ENCODE measurements at regions not wholly inside any gene's neighbourhood (a gene's known extent, or its start where the extent isn't known, plus 50 kb on each side); places are given as distances from the start of the nearest gene placed in this dataset.

DNA sequence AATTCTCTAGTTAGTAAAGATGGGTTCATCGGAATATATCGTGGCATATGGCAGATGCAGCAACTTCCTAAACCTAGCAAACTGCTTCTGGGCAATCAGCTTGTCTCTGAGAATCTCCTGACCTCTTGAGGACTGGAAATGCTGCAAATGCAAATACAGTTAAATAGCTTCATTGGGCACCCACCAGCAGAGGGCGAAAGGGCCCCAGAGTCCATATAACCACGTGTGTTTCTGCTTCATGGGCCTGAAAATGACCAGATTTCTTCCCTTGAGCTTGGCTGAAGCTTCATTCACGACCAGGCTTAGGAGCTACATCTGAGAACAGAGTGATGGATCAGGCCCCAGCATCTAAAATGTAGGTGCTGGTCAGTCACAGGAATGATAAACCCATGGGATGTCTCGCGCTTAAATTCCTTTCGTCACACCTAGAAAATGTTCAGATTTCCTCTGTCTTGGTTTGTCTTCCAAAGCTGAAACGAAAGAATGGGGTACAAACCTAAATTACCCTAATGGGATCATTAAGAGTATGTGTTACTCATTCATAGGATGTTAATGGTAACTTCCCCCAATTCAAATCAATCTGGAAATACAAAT lies 1482.5 kb upstream of the TMEM132C start:
- intact Hi-C loops (cut with DNase I) = no loop called here

GRCh38 chr12:126789963-126790362 lies 1477.0 kb upstream of the TMEM132C start:
- DNase-seq (ENCODE audit: low spot score) = no peak
- intact Hi-C loops (cut with DNase I) = no loop called here

More for the DNA sequence above, 1482.5 kb upstream of the TMEM132C start:
- DNase-seq (ENCODE audit: low spot score) (no peak), ATAC-seq (no peak)

DNA sequence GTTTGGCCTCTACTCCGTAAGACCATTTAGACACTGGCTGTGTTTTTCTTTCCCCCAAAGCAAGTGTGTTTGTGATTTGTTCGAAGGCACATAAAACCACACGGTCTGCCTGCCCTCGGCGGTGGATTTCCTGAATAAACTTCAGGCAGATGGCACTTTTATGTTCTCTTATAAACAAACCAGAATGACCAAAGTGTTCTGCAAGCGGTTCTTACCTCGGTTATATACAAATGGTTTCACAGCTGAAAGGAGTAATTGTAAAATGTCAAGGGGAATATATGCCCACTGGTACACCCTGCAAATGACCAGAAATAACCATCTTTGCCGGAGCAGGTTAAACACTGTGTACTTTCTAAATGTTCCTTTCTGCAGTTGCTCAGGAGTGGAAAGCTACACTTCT lies 1475.8 kb upstream of the TMEM132C start:
- no peak for DNase-seq (ENCODE audit: low spot score)
- no peak for ATAC-seq
- intact Hi-C loops (cut with DNase I) = no loop called here

More at GRCh38 chr12:126789963-126790362, 1477.0 kb upstream of the TMEM132C start:
- no peak for ATAC-seq

- intact Hi-C loops (cut with DNase I) = no loop called here
- ATAC-seq = no peak
- DNase-seq (ENCODE audit: low spot score) = no peak
Observed at GRCh38 chr12:126792411-126792810, 1474.6 kb upstream of the TMEM132C start.

- no peak for ATAC-seq
- no peak for DNase-seq (ENCODE audit: low spot score)
Observed at GRCh38 chr12:126797525-126797924, 1469.4 kb upstream of the TMEM132C start.

DNA sequence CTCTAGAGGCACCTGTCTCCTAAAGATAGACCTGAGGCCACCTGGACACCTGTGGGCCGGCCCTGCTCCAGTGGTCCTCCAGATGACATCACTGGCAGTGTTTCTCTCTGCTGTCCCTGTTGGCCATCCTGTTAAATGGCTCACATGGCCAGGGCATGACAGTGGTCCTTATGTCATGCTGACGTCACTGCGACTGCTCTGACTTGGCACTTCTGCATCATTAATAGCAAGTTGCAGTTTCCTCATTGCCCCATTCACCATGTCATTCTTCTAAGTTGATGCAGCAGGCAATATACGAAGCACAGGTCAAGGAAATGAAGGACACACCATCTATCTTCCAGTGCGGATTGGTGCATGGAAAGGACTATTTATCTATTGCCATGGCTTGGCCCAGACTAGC lies 1468.5 kb upstream of the TMEM132C start:
- ATAC-seq = no peak
- intact Hi-C loops (cut with DNase I) = no loop called here

More at GRCh38 chr12:126797525-126797924, 1469.4 kb upstream of the TMEM132C start:
- intact Hi-C loops (cut with DNase I) = no loop called here

DNA sequence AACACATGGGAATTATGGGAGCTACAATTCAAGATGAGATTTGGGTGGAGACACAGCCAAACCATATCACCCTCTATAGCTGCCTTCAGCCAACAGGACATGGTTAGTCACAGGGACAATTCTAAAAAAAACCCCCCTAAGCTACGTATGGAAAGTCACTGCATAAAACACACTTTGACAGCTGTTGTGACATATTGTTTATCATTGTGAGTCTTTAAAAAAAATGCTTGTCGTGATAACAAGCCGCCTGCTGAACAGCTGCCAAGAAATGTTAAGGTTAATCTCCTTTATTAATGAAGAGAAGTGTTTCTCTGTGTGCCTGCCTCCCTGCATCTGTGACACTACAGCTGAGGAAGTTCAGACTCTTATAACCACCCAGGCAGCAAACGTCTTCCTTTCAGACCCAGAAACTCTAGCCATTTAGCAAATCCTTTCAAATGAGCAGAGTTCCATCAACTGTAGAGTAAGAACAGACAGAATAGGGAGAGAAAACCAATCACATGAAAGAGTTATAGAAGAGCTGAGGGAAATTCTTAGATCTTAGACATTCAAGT lies 1459.6 kb upstream of the TMEM132C start:
- intact Hi-C loops (cut with DNase I) = no loop called here
- DNase-seq (ENCODE audit: low spot score) (no peak), ATAC-seq (no peak)

More for the DNA sequence above, 1468.5 kb upstream of the TMEM132C start:
- no peak for DNase-seq (ENCODE audit: low spot score)

DNA sequence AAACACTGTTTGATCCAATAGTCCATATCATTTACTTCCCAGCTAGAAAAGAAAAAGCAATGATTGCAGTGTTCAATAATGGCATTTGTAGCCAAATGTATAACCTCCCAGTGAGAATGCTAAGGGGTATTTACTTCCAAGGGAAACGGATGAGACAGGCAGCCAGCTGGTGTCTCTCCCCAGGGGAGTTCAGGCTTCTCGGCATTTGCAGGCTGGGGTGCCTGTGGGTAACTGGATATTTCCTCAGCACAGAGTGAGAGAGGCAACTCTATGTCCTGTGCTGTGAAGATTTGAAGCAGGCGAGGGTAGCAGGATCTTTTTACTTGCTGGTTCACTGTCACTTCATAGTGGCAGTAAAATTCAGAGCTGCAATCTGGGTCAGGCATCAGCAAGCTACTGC lies 1455.6 kb upstream of the TMEM132C start:
- ATAC-seq (no peak), DNase-seq (ENCODE audit: low spot score) (no peak)
- intact Hi-C loops (cut with DNase I) = no loop called here

DNA sequence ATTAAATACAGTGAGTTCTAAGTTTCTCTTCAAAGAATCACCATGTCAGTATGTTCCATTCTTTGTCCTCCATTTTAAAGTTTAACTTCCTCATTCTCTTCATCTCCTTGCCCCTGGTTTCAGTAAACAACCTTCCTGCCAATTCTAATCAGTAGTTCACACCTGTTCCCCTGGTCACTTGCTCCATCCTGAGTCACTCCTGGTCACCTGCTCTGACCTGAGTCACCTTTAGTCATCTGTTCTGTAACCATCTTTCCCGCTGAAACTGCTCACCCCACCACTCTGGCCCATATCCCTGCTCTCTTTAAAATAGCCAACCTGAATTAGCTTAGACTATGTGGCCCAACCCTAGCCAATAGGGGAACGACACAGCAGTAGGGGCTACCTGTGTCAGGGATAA lies 1447.4 kb upstream of the TMEM132C start:
- DNase-seq (ENCODE audit: low spot score) (no peak), ATAC-seq (no peak)
- intact Hi-C loops (cut with DNase I) = no loop called here

DNA sequence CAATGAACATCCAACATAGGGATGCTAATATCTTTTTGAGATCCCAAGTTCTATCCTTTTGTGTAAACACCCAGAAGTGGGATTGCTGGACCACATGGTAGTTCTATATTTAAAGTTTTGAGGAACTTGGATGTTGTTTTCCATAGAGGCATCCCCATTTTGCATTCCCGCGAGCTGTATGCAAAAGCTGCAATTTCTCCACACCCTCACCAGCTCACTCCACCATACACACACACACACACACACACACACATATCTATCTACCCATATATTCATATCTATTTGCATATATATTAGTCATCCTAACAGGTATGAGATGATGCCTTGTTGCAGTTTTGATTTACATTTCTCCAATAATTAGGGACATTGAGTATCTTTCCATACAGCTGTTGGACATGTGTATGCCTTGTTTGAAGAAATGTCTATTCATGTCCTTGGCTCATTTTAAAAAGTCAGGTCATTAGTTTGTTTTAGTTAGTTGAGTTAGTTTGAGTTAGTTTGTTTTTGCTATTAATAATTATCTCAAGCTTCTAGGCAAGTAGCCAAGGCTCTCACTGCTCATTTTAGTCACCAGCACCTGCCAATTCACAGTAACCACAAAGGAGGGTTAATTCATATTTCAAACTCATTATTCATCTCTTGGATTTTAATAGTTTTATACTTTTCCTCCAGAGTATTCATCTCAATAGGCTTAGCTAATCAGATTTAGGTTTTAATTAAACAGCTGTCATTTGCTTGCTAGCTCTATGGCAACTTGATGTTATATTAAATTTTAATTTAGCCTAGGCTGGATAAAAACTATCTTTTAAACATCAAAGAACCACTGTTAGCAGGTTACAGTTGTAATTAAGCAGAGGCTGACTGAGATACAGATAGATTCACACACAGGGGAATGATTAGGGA lies 1435.9 kb upstream of the TMEM132C start:
- DNase-seq (ENCODE audit: low spot score) = no peak
- intact Hi-C loops (cut with DNase I) = no loop called here
- no peak for ATAC-seq

- ATAC-seq (no peak), DNase-seq (ENCODE audit: low spot score) (no peak)
- intact Hi-C loops (cut with DNase I) = no loop called here
Observed at GRCh38 chr12:126837697-126838096, 1429.3 kb upstream of the TMEM132C start.

DNA sequence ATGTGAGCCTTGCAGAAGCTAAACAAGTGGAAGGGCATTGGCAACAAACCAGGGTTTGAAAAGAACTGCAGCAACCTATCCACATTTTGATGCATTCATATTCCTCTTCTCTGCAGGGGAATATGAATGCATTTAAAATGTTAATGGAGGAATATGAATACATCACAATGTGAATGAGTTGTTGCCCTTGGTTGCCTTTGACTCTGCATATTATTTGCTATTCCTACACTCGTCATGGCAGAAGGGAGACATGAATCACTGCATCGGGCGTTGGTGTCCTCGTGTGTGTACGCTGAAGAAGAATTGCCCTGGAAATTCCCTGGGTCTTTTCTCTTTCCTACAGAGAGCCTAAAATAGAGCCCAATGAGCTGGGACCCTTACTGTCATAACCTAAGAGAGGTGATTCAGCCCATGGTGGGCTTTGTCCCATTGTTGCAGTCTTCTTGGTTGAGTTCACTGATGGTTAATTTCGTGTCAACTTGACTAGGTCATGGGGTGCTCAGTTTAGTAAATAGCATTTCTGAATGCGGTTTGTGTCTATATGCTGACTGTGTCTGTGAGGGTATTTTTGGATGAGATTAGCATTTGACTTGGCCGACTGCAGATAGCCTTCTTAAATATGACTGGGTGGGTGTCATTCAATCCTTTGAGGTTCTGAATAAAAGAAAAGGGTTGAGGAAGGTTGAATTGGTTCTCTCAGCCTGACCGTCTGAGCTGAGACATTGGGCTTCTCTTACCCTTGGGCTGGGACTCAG lies 1422.9 kb upstream of the TMEM132C start:
- intact Hi-C loops (cut with DNase I) = no loop called here
- DNase-seq (ENCODE audit: low spot score) = no peak
- no peak for ATAC-seq

DNA sequence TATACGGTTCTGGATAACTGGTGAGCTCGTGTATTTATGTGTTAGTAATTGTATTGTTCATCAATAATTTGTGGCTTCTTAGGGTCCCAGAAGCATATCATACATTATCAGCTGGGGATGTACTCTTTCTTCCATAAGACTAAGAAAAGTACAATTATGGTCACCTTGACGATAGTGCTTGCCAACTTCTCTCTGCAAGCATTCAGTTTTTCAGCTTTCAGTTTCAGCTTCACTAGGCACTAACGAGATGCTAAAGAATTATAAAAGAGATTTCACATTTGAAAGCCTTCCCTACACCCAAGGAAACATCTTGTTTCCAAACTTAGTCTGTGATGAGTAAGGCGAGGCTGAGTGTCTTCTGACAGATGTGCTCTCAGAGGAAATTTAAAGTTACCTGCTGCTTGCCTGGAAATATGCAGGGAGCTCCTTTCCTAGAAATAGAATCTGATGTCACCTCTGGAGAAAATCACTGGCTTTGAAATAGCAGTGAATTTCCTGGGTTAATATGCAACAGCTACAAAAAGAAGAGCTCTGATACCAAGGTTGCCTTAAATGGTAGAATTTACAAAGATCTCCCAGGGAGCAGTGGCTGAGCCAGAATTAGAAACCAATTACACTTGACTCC lies 1419.9 kb upstream of the TMEM132C start:
- no peak for DNase-seq (ENCODE audit: low spot score)
- intact Hi-C loops (cut with DNase I) = no loop called here
- ATAC-seq = no peak

DNA sequence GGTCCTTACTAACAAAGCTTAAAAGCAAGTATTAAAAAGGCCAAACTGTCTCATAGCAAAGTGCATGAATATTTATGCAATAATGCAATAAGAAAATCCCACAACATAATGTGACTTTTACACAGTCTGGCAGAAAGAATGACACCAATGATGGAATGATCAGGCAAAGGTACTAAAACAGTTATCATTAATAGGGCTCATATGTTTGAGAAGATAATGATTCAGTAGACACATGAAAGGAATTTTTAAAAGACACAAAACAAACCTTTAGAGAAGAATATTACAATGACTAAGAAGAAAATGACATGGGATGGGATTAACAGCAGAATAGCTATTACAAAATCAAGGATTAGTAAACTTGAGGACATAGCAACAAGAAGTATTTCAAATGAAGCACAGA lies 1411.2 kb upstream of the TMEM132C start:
- DNase-seq (ENCODE audit: low spot score) (no peak), ATAC-seq (no peak)
- intact Hi-C loops (cut with DNase I) = no loop called here

DNA sequence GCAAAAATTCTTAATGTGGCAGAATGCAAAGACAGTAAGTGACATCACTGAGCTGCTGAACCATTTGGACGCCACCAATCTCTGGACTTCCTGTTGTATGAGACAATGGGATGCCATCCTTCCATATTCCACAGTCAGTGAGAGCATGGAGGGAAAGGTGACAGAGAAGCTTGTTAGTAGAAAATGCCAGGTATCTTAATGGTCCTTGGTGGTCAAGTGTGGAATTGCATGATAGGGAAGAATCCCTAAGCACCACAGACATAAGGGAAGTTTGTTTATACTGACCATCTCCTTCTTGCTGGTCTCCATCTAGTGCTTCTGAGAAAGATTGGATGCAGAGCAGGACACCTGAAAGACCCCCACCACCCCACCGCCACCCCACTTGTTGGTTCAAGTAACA lies 1410.0 kb upstream of the TMEM132C start:
- intact Hi-C loops (cut with DNase I) = no loop called here
- ATAC-seq (no peak), DNase-seq (ENCODE audit: low spot score) (no peak)

GRCh38 chr12:126858560-126858959 lies 1408.4 kb upstream of the TMEM132C start:
- intact Hi-C loops (cut with DNase I) = no loop called here
- DNase-seq (ENCODE audit: low spot score) = no peak
- no peak for ATAC-seq

GRCh38 chr12:126860210-126860609 lies 1406.8 kb upstream of the TMEM132C start:
- intact Hi-C loops (cut with DNase I) = no loop called here
- no peak for DNase-seq (ENCODE audit: low spot score)

DNA sequence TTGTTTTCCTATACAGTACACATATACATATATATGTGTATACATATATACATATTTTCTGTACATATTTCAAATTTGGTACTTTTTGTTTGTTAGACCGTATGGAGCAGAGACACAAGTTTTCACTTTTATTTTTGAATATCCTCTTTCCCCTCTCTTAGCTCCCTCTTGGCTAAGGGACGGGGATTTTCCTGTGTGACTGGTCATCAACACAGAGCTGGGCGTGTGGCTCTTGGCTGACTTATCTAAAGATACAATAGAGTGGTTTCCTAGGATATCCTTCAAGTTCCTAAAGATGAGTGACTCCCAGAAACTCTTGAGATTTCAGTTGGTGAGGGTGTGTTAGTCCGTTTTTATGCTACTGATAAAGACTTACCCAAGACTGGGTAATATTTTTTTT lies 1404.5 kb upstream of the TMEM132C start:
- no peak for DNase-seq (ENCODE audit: low spot score)
- ATAC-seq = no peak
- intact Hi-C loops (cut with DNase I) = no loop called here

More at GRCh38 chr12:126860210-126860609, 1406.8 kb upstream of the TMEM132C start:
- ATAC-seq = no peak

- DNase-seq (ENCODE audit: low spot score) (no peak), ATAC-seq (no peak)
- intact Hi-C loops (cut with DNase I) = no loop called here
Observed at GRCh38 chr12:126869644-126870043, 1397.3 kb upstream of the TMEM132C start.

Data from sciatic nerve (tissue), 2 donors.